HepG2 (cell line): ENCODE measurements at regions not wholly inside any gene's neighbourhood (a gene's known extent, or its start where the extent isn't known, plus 50 kb on each side); places are given as distances from the start of the nearest gene placed in this dataset.

Source experiments
- ATAC-seq: fragments of 200-7000 bp; cut with Tn5 transposase; 3 replicates; pipeline ENCODE4 v1.9.1; 2020; ENCODE audit warnings: mild to moderate bottlenecking, moderate library complexity
- BruUV-seq: library from RNA; stranded (reverse); fragments of 400-500 nt; replicated peaks from 2 replicates; lab custom pipeline; 2021; lab: Mats Ljungman, UMichigan
- CTCF ChIA-PET: fragments of 300-600 bp; formaldehyde crosslinking; extraction: SDS; loops from one replicate; lab custom pipeline; 2021; ENCODE audit warnings: low total read pairs, inconsistent platforms, low intra/inter-chr PET ratio; lab: Yijun Ruan, JAX
- POLR2A ChIA-PET: fragments of 350-600 bp; sonication (Branson Sonifier 250); formaldehyde crosslinking; loops from one replicate; lab custom pipeline; 2020; ENCODE audit warnings: antibody characterized with exemption, inconsistent platforms; lab: Yijun Ruan, JAX
- DNase-seq: peaks from one replicate; pipeline ENCODE4 v3.0.0-alpha.2; 2015; ENCODE audit warnings: low spot score
- FAIRE-seq: peaks from 3 replicates; lab custom pipeline; 2011; peaks lifted over from hg19 to GRCh38; lab: Jason Lieb, UNC
- H2AFZ ChIP-seq: one replicate; pipeline ENCODE4 v1.6.1; 2011; ENCODE audit warnings: low read length, inconsistent platforms
- H3K27ac ChIP-seq: fragments of 300-600 bp; 3 replicates; pipeline ENCODE4 v1.8.0; 2011; ENCODE audit warnings: mixed run types, mild to moderate bottlenecking, mixed read lengths, low read length, inconsistent platforms; ENCODE audit not compliant: insufficient read depth; ENCODE audit errors: extremely low read length
- H3K27me3 ChIP-seq, 2 experiments: fragments of 200-600 bp in 1 of 2; 2 replicates in 1 of 2; 3 replicates in 1 of 2; pipeline versions ENCODE4 v1.6.0 to v1.8.0; 2011; ENCODE audit warnings: low read length in 2 of 2, mild to moderate bottlenecking in 2 of 2, moderate library complexity in 2 of 2, inconsistent platforms in 1 of 2; ENCODE audit not compliant: insufficient read depth in 2 of 2, control insufficient read depth in 1 of 2
- H3K36me3 ChIP-seq, 2 experiments: fragments of 200-600 bp in 1 of 2; replicated peaks in 1 of 2; 2 replicates in 1 of 2; 3 replicates in 1 of 2; pipeline versions ENCODE4 v1.5.1 to v1.8.0; 2011; ENCODE audit warnings: low read length in 2 of 2, inconsistent platforms in 1 of 2; ENCODE audit not compliant: insufficient read depth in 2 of 2, control insufficient read depth in 1 of 2
- H3K4me1 ChIP-seq: 2 replicates; pipeline ENCODE4 v1.5.1; 2012; ENCODE audit warnings: low read length, inconsistent platforms; ENCODE audit not compliant: insufficient read depth
- H3K4me2 ChIP-seq: 2 replicates; pipeline ENCODE4 v1.6.0; 2011; ENCODE audit warnings: low read depth, low read length, inconsistent platforms
- H3K4me3 ChIP-seq, 3 experiments: fragments of 200-600 bp in 1 of 3; sonication (generic), shearing (Covaris generic) in 1 of 3; replicated peaks in 1 of 3; 2 replicates each; pipeline ENCODE4 v1.5.1; 2011 to 2016; ENCODE audit warnings: low read length in 3 of 3, inconsistent platforms in 2 of 3, low read depth in 2 of 3, mild to moderate bottlenecking in 2 of 3, control low read depth in 1 of 3, mixed read lengths in 1 of 3; ENCODE audit not compliant: insufficient read depth in 1 of 3
- H3K79me2 ChIP-seq: one replicate; pipeline ENCODE4 v1.6.1; 2011; ENCODE audit warnings: low read length, inconsistent platforms; ENCODE audit not compliant: insufficient read depth
- H3K9ac ChIP-seq: 2 replicates; pipeline ENCODE4 v1.6.0; 2011; ENCODE audit warnings: mild to moderate bottlenecking, low read depth, low read length, inconsistent platforms; ENCODE audit not compliant: insufficient read depth
- H3K9me3 ChIP-seq: 2 replicates; pipeline ENCODE4 v1.5.1; 2012; ENCODE audit warnings: mild to moderate bottlenecking, low read length
- H4K20me1 ChIP-seq: 2 replicates; pipeline ENCODE4 v1.6.0; 2011; ENCODE audit warnings: inconsistent platforms, mild to moderate bottlenecking, low read length, moderate library complexity; ENCODE audit not compliant: insufficient read depth
- EP300 ChIP-seq, 3 experiments: sonication (generic) in 1 of 3; formaldehyde crosslinking in 1 of 3; IDR thresholded peaks; 2 replicates each; pipeline versions ENCODE4 v1.5.1 to v1.6.1; 2011 to 2020; ENCODE audit warnings: low read depth in 2 of 3, low read length in 2 of 3, borderline replicate concordance in 1 of 3, improper control_type of control experiment in 1 of 3, mild to moderate bottlenecking in 1 of 3, missing genetic modification reagents in 1 of 3, moderate library complexity in 1 of 3
- GATA4 ChIP-seq: sonication (generic); IDR thresholded peaks from 2 replicates; pipeline ENCODE4 v1.6.1; 2016; ENCODE audit warnings: antibody characterized with exemption, low read depth, borderline replicate concordance
- GMEB2 ChIP-seq: IDR thresholded peaks from 2 replicates; pipeline ENCODE4 v1.6.1; 2016; ENCODE audit warnings: missing biosample characterization, missing genetic modification reagents, low read depth
- GRHL1 ChIP-seq: sonication (generic); formaldehyde crosslinking; conservative IDR thresholded peaks from 2 replicates; pipeline ENCODE4 v1.8.0; 2022; ENCODE audit warnings: missing genetic modification reagents
- KLF13 ChIP-seq: sonication (generic); formaldehyde crosslinking; IDR thresholded peaks from 2 replicates; pipeline ENCODE4 v1.4.0; 2020; ENCODE audit warnings: mild to moderate bottlenecking, missing genetic modification reagents
- KMT2A ChIP-seq: sonication (generic); formaldehyde crosslinking; IDR thresholded peaks from 2 replicates; pipeline ENCODE4 v1.4.0; 2020; ENCODE audit warnings: missing genetic modification reagents
- TCF7L2 ChIP-seq: IDR thresholded peaks from 2 replicates; pipeline ENCODE4 v1.6.1; 2011; ENCODE audit warnings: mild to moderate bottlenecking, low read depth, low read length, moderate library complexity
- TSC22D2 ChIP-seq: sonication (generic); formaldehyde crosslinking; IDR thresholded peaks from 2 replicates; pipeline ENCODE4 v1.5.1; 2020; ENCODE audit warnings: missing genetic modification reagents, mild to moderate bottlenecking, borderline replicate concordance
- ZBTB46 ChIP-seq: sonication (generic); formaldehyde crosslinking; IDR thresholded peaks from 2 replicates; pipeline ENCODE4 v1.4.0; 2020; ENCODE audit warnings: mild to moderate bottlenecking, missing genetic modification reagents, borderline replicate concordance
- ZNF160 ChIP-seq: sonication (generic); formaldehyde crosslinking; IDR thresholded peaks from 2 replicates; pipeline ENCODE4 v1.8.0; 2022; ENCODE audit warnings: mild to moderate bottlenecking, inconsistent platforms, missing genetic modification reagents
- ZNF260 ChIP-seq: sonication (generic); formaldehyde crosslinking; IDR thresholded peaks from 2 replicates; pipeline ENCODE4 v1.4.0; 2020; ENCODE audit warnings: missing genetic modification reagents, low read depth, mild to moderate bottlenecking, borderline replicate concordance
- ZNF670 ChIP-seq: sonication (generic); formaldehyde crosslinking; IDR thresholded peaks from 2 replicates; pipeline ENCODE4 v1.8.0; 2022; ENCODE audit warnings: mild to moderate bottlenecking, missing genetic modification reagents, borderline replicate concordance
- ZNF709 ChIP-seq: sonication (generic); formaldehyde crosslinking; IDR thresholded peaks from 2 replicates; pipeline ENCODE4 v1.5.0; 2020; ENCODE audit warnings: mild to moderate bottlenecking, missing genetic modification reagents
- ZNF790 ChIP-seq: sonication (generic); formaldehyde crosslinking; IDR thresholded peaks from 2 replicates; pipeline ENCODE4 v1.8.0; 2022; ENCODE audit warnings: missing genetic modification reagents, mild to moderate bottlenecking, borderline replicate concordance
- WGBS: methylation state at CpG from one replicate; pipeline ENCODE4 v1.1.6; 2017; ENCODE audit warnings: low lambda C conversion rate; 5-methylcytosine and 5-hydroxymethylcytosine counted together
- in situ Hi-C: cut with HindIII; loops from 2 replicates; pipeline ENCODE4 v1.10.0; 2017; ENCODE audit warnings: low pct_unique_long_range_greater_than_20kb; ENCODE audit not compliant: extremely low pct_ligation_motif_present
- intact Hi-C: fragments of 100-400 bp; cut with micrococcal nuclease; formaldehyde crosslinking; loops from one replicate; pipeline ENCODE4 v1.10.0; 2022; ENCODE audit not compliant: unreplicated experiment

- Histone ChIP-seq H3K9ac (no peak overlapping the region), H3K36me3 (no peaks in the 10 kb centered on the region), H3K27me3 (peaks cover 9 to 59% of the 10 kb centered on the region in 2 experiments; a peak in 4 of 5 replicates), H3K4me1 (no peaks in the 10 kb centered on the region), H3K4me3 (no peak overlapping the region), H3K27ac (no peak overlapping the region), H2AFZ (no peak overlapping the region), H3K9me3 (0 out of 2 replicates have a peak, but pooled peaks cover under 1% of the 10 kb centered on the region), H4K20me1 (no peaks in the 10 kb centered on the region), H3K79me2 (no peaks in the 10 kb centered on the region), H3K4me2 (no peak overlapping the region)
- ATAC-seq (no peak), FAIRE-seq (no peak), DNase-seq (no peak)
- in situ Hi-C loops (no loop called here), intact Hi-C loops (loop anchor here (1.0 kb wide), 1 partner anchor 41 kb away; no protein-coding TSS in a partner anchor)
- no TSS peak for BruUV-seq
- 33% methylated on average over 2 of the region's 2 CpGs for WGBS
- ChIA-PET CTCF (no interaction called here), POLR2A (no interaction called here)
- TF ChIP-seq GRHL1 (CRISPR knock-in tag): no peak
- no peak for TF ChIP-seq GMEB2 (CRISPR knock-in tag)
- TF ChIP-seq GATA4: no peak
- TF ChIP-seq KLF13 (CRISPR knock-in tag): no peak
- no peak for TF ChIP-seq TSC22D2 (CRISPR knock-in tag)
- no peak for TF ChIP-seq ZNF160
- TF ChIP-seq ZNF790: no peak
- TF ChIP-seq TCF7L2: no peak
- no peak for TF ChIP-seq ZNF709 (CRISPR knock-in tag)
- TF ChIP-seq KMT2A (CRISPR knock-in tag): no peak
- no peak for TF ChIP-seq ZBTB46 (CRISPR knock-in tag)
- TF ChIP-seq ZNF260 (CRISPR knock-in tag): no peak
- TF ChIP-seq EP300 (IDR thresholded peaks at IDR 0.05; ENCODE audit: low read depth in 2 of 2, low read length in 2 of 2): no peak
- no peak for TF ChIP-seq EP300 (CRISPR knock-in tag; IDR thresholded peaks at IDR 0.05; ENCODE audit: borderline replicate concordance)
- no peak for TF ChIP-seq ZNF670 (CRISPR knock-in tag)
Observed at GRCh38 chr2:10989782-10990181, 78.0 kb downstream of the KCNF1 start.
